ENCODE measurements at regions not wholly inside any gene's neighbourhood (a gene's known extent, or its start where the extent isn't known, plus 50 kb on each side); places are given as distances from the start of the nearest gene placed in this dataset.

GRCh38 chr6:74253261-74253660, 557.3 kb downstream of the CD109 start:
- H3K9me3 ChIP-seq: no peaks in the 10 kb centered on the region
- H3K36me3 ChIP-seq: no peaks in the 10 kb centered on the region
- TF ChIP-seq POLR2A (IDR thresholded peaks at IDR 0.05): no peak
- TF ChIP-seq CTCF (IDR thresholded peaks at IDR 0.05): no peak
- TF ChIP-seq POLR2AphosphoS5 (IDR thresholded peaks at IDR 0.05; ENCODE audit: insufficient read depth in 1 of 2, low read depth in 1 of 2): no peak
- intact Hi-C loops (cut with DNase I): no loop called here
- no peak for DNase-seq (ENCODE audit: extremely low spot score in 2 of 2)
- H3K4me3 ChIP-seq: no peak overlapping the region
- no peak overlapping the region for H3K27ac ChIP-seq
- no peaks in the 10 kb centered on the region for H3K4me1 ChIP-seq
- no peaks in the 10 kb centered on the region for H3K27me3 ChIP-seq

- DNase-seq (ENCODE audit: extremely low spot score in 2 of 2): no peak
- no peak overlapping the region for H3K4me3 ChIP-seq
- no peaks in the 10 kb centered on the region for H3K27me3 ChIP-seq
- no peaks in the 10 kb centered on the region for H3K9me3 ChIP-seq
- H3K27ac ChIP-seq: no peak overlapping the region
- no peaks in the 10 kb centered on the region for H3K36me3 ChIP-seq
- intact Hi-C loops (cut with DNase I): no loop called here
- no peaks in the 10 kb centered on the region for H3K4me1 ChIP-seq
- TF ChIP-seq CTCF (IDR thresholded peaks at IDR 0.05) (no peak), POLR2AphosphoS5 (IDR thresholded peaks at IDR 0.05; ENCODE audit: insufficient read depth in 1 of 2, low read depth in 1 of 2) (no peak), POLR2A (IDR thresholded peaks at IDR 0.05) (no peak)
These were observed 554.3 kb downstream of the CD109 start for GRCh38 chr6:74250161-74250818.

DNA sequence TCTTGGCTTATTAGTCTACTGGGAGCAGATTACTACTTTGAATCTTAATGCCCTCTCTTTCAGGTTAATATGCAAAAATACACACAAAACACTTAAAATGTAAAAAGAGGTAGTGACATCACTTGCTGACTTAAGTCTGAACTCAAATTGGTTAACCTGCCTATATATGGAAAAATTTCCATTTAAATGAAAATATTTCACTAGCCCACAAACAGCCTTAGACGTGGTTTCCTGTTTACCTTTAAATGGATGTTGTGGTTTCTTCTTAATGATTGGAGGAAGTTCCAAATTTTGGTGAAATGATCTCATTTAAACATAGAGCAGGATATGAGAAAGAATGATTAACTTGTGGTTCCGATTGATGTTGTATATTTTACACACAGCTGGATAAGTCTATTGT, 553.7 kb downstream of the CD109 start:
- Histone ChIP-seq H3K4me3 (no peak overlapping the region), H3K36me3 (no peaks in the 10 kb centered on the region), H3K27ac (no peak overlapping the region), H3K9me3 (no peaks in the 10 kb centered on the region), H3K27me3 (no peaks in the 10 kb centered on the region), H3K4me1 (no peaks in the 10 kb centered on the region)
- intact Hi-C loops (cut with DNase I): no loop called here
- no peak for DNase-seq (ENCODE audit: extremely low spot score in 2 of 2)
- TF ChIP-seq CTCF (IDR thresholded peaks at IDR 0.05): no peak
- TF ChIP-seq POLR2AphosphoS5 (IDR thresholded peaks at IDR 0.05; ENCODE audit: insufficient read depth in 1 of 2, low read depth in 1 of 2): no peak
- TF ChIP-seq POLR2A (IDR thresholded peaks at IDR 0.05): no peak

DNA sequence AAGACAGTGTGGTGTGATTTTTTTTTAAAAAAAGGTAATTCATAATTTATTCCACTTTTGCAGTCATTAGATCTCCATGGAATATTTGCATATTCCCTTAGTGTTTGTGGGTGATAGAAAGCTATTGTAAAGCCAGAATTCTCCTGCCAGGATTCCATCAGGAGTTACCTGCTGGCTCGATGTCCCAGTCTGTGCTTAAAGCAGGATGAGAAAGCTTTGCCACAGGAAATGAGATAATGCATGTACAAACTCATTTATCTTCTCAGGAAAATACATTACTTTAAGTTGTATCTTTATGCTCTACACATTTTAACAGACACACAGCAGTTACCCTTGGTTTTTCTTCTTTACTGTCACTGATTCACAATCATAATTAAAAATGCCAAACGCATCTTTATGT, 553.0 kb downstream of the CD109 start:
- DNase-seq (ENCODE audit: extremely low spot score in 2 of 2): no peak
- intact Hi-C loops (cut with DNase I): no loop called here
- Histone ChIP-seq H3K27ac (no peak overlapping the region), H3K4me3 (no peak overlapping the region), H3K27me3 (no peaks in the 10 kb centered on the region), H3K4me1 (no peaks in the 10 kb centered on the region), H3K9me3 (no peaks in the 10 kb centered on the region), H3K36me3 (no peaks in the 10 kb centered on the region)
- no peak for TF ChIP-seq CTCF (IDR thresholded peaks at IDR 0.05)
- TF ChIP-seq POLR2A (IDR thresholded peaks at IDR 0.05): no peak
- TF ChIP-seq POLR2AphosphoS5 (IDR thresholded peaks at IDR 0.05; ENCODE audit: insufficient read depth in 1 of 2, low read depth in 1 of 2): no peak

GRCh38 chr6:74222768-74223333, 526.8 kb downstream of the CD109 start:
- Histone ChIP-seq H3K4me3 (no peak overlapping the region), H3K4me1 (no peaks in the 10 kb centered on the region), H3K9me3 (no peaks in the 10 kb centered on the region), H3K27ac (no peak overlapping the region), H3K27me3 (no peaks in the 10 kb centered on the region), H3K36me3 (no peaks in the 10 kb centered on the region)
- DNase-seq (ENCODE audit: extremely low spot score in 2 of 2): no peak
- intact Hi-C loops (cut with DNase I): no loop called here
- TF ChIP-seq POLR2AphosphoS5 (IDR thresholded peaks at IDR 0.05; ENCODE audit: insufficient read depth in 1 of 2, low read depth in 1 of 2) (no peak), POLR2A (IDR thresholded peaks at IDR 0.05) (no peak), CTCF (IDR thresholded peaks at IDR 0.05) (no peak)

Data from vagina (tissue), 2 donors.